GM12891 (cell line): ENCODE measurements at regions not wholly inside any gene's neighbourhood (a gene's known extent, or its start where the extent isn't known, plus 50 kb on each side); places are given as distances from the start of the nearest gene placed in this dataset.

Source experiments
- POLR2A ChIP-seq: IDR thresholded peaks from 2 replicates; pipeline ENCODE4 v1.6.1; 2011; ENCODE audit warnings: low read depth, low read length, control low read depth
- POLR2AphosphoS5 ChIP-seq: IDR thresholded peaks from 2 replicates; pipeline ENCODE4 v1.6.1; 2011; ENCODE audit warnings: low read depth, low read length, control low read depth
- TAF1 ChIP-seq: IDR thresholded peaks from 2 replicates; pipeline ENCODE4 v1.6.1; 2011; ENCODE audit warnings: low read depth, low read length, control low read depth

GRCh38 chr15:20340931-20341661 is 200.5 kb downstream of the GOLGA6L6 start:
- TF ChIP-seq POLR2AphosphoS5 (no peak), TAF1 (no peak), POLR2A (no peak)
